ENCODE measurements at regions not wholly inside any gene's neighbourhood (a gene's known extent, or its start where the extent isn't known, plus 50 kb on each side); places are given as distances from the start of the nearest gene placed in this dataset.

GRCh38 chr12:14190694-14191093 lies 174.8 kb upstream of the ATF7IP start:
- Histone ChIP-seq H3K27ac (no peak overlapping the region), H3K4me2 (no peak overlapping the region), H3K4me3 (no peak overlapping the region), H3K9me3 (no peaks in the 10 kb centered on the region), H3K4me1 (no peaks in the 10 kb centered on the region)
- 13% methylated on average over 1 of the region's 1 CpG for whole genome bisulfite sequencing (ENCODE audit: missing lambda C conversion rate)
- ChIA-PET POLR2A (no interaction called here), CTCF (interaction anchor here (0.9 to 1.8 kb wide), 2 partner anchors 24 to 99 kb away, joined by 3 read pairs; no protein-coding TSS in a partner anchor)
- TF ChIP-seq SMC3 (IDR thresholded peaks at IDR 0.05) (no peak), EHF (CRISPR knock-in tag; IDR thresholded peaks at IDR 0.05) (no peak), NPAS2 (CRISPR knock-in tag; IDR thresholded peaks at IDR 0.05; ENCODE audit: borderline replicate concordance) (no peak), GATA3 (IDR thresholded peaks at IDR 0.05; ENCODE audit: borderline replicate concordance) (no peak), CHD4 (IDR thresholded peaks at IDR 0.05; ENCODE audit: borderline replicate concordance) (no peak), HES2 (IDR thresholded peaks at IDR 0.05) (no peak)
- DNase-seq (ENCODE audit: low read depth in 1 of 2, low spot score in 1 of 2) (no peak), ATAC-seq (no peak), FAIRE-seq (no peak)

GRCh38 chr12:14191612-14192011 lies 173.9 kb upstream of the ATF7IP start:
- no peak overlapping the region for H3K4me2 ChIP-seq
- ATAC-seq (no peak; a peak in 1 of 6 replicates), FAIRE-seq (no peak), DNase-seq (ENCODE audit: low read depth in 1 of 2, low spot score in 1 of 2) (no peak)
- ChIA-PET POLR2A (no interaction called here), CTCF (interaction anchor here (0.9 kb wide), 2 partner anchors 383 to 474 kb away, joined by 3 to 4 read pairs; no protein-coding TSS in a partner anchor)
- 44% methylated on average over 4 of the region's 4 CpGs for WGBS (ENCODE audit: missing lambda C conversion rate)
- H3K4me1 ChIP-seq, result no peaks in the 10 kb centered on the region
- TF ChIP-seq CBX2 (IDR thresholded peaks at IDR 0.05; ENCODE audit: borderline replicate concordance, low read depth), result no peak
- TF ChIP-seq ELK1 (IDR thresholded peaks at IDR 0.05; ENCODE audit: low read depth, low read length), result no peak
- no peak for TF ChIP-seq EP300 (IDR thresholded peaks at IDR 0.05)
- TF ChIP-seq HDAC2 (IDR thresholded peaks at IDR 0.05), result no peak
- no peak for TF ChIP-seq NPAS2 (CRISPR knock-in tag; IDR thresholded peaks at IDR 0.05; ENCODE audit: borderline replicate concordance)
- no peak for TF ChIP-seq BCL3 (IDR thresholded peaks at IDR 0.05)
- TF ChIP-seq PHF8 (IDR thresholded peaks at IDR 0.05; ENCODE audit: borderline replicate concordance, low read depth), result no peak
- no peak for TF ChIP-seq RFX5 (IDR thresholded peaks at IDR 0.05)
- TF ChIP-seq SMC3 (IDR thresholded peaks at IDR 0.05), result no peak
- no peak for TF ChIP-seq RCOR1 (IDR thresholded peaks at IDR 0.05; ENCODE audit: low read depth, low read length)
- TF ChIP-seq TFCP2L1 (CRISPR knock-in tag; IDR thresholded peaks at IDR 0.05), result no peak
- no peak for TF ChIP-seq RARB (CRISPR knock-in tag; IDR thresholded peaks at IDR 0.05)
- TF ChIP-seq CEBPB (IDR thresholded peaks at IDR 0.05), result no peak
- TF ChIP-seq RNF2 (IDR thresholded peaks at IDR 0.05; ENCODE audit: borderline replicate concordance, low read depth), result no peak
- no peaks in the 10 kb centered on the region for H3K9me3 ChIP-seq
- no peak overlapping the region for H3K27ac ChIP-seq
- H3K4me3 ChIP-seq, result no peak overlapping the region

- H3K4me1 ChIP-seq, result no peaks in the 10 kb centered on the region
- FAIRE-seq (no peak), ATAC-seq (no peak), DNase-seq (ENCODE audit: low read depth in 1 of 2, low spot score in 1 of 2) (no peak)
- no peak overlapping the region for H3K4me3 ChIP-seq
- ChIA-PET CTCF (interaction anchor here (0.8 kb wide), 1 partner anchor 260 kb away, joined by 3 read pairs; no protein-coding TSS in a partner anchor), POLR2A (no interaction called here)
- H3K27ac ChIP-seq, result no peak overlapping the region
- H3K4me2 ChIP-seq, result no peak overlapping the region
- TF ChIP-seq ZFP36 (IDR thresholded peaks at IDR 0.05; ENCODE audit: borderline replicate concordance, partially characterized antibody) (no peak), RFX5 (IDR thresholded peaks at IDR 0.05) (no peak), MAFK (IDR thresholded peaks at IDR 0.05; ENCODE audit: partially characterized antibody) (no peak), NR3C1 (IDR thresholded peaks at IDR 0.05) (no peak)
- 63% methylated on average over 10 of the region's 10 CpGs for WGBS (ENCODE audit: missing lambda C conversion rate)
- no peaks in the 10 kb centered on the region for H3K9me3 ChIP-seq
These were observed 171.8 kb upstream of the ATF7IP start for GRCh38 chr12:14193639-14194038.
